H9 (cell line): ENCODE measurements at regions not wholly inside any gene's neighbourhood (a gene's known extent, or its start where the extent isn't known, plus 50 kb on each side); places are given as distances from the start of the nearest gene placed in this dataset.

ENCODE experiments used
- DNase-seq: peaks from one replicate; pipeline ENCODE4 v3.0.0-alpha.2; 2017
- H2AFZ ChIP-seq: one replicate; pipeline ENCODE4 v1.6.1; 2013; ENCODE audit warnings: mild to moderate bottlenecking, low read length, control low read depth, moderate library complexity
- H2AK5ac ChIP-seq: 2 replicates; pipeline ENCODE4 v1.6.1; 2013; ENCODE audit warnings: low read length, control low read depth, mixed read lengths; ENCODE audit not compliant: insufficient read length
- H2BK120ac ChIP-seq: one replicate; pipeline ENCODE4 v1.6.1; 2013; ENCODE audit warnings: low read depth, mild to moderate bottlenecking, low read length, control low read depth, inconsistent platforms; ENCODE audit not compliant: poor library complexity, severe bottlenecking
- H2BK12ac ChIP-seq: 2 replicates; pipeline ENCODE4 v1.6.1; 2013; ENCODE audit warnings: low read length, control low read depth, mixed read lengths, low read depth; ENCODE audit not compliant: insufficient read length
- H2BK15ac ChIP-seq: 2 replicates; pipeline ENCODE4 v1.6.1; 2013; ENCODE audit warnings: low read depth, low read length, control low read depth
- H2BK20ac ChIP-seq: one replicate; pipeline ENCODE4 v1.6.1; 2013; ENCODE audit warnings: low read depth, mild to moderate bottlenecking, low read length, control low read depth, inconsistent platforms; ENCODE audit not compliant: poor library complexity, severe bottlenecking
- H2BK5ac ChIP-seq: 2 replicates; pipeline ENCODE4 v1.6.1; 2013; ENCODE audit warnings: low read length, control low read depth, mixed read lengths; ENCODE audit not compliant: insufficient read length
- H3K14ac ChIP-seq: 2 replicates; pipeline ENCODE4 v1.6.1; 2013; ENCODE audit warnings: low read length, control low read depth; ENCODE audit not compliant: insufficient read depth
- H3K18ac ChIP-seq: 2 replicates; pipeline ENCODE4 v1.6.1; 2013; ENCODE audit warnings: low read depth, mild to moderate bottlenecking, mixed read lengths, low read length, control low read depth; ENCODE audit not compliant: insufficient read length
- H3K23ac ChIP-seq: 2 replicates; pipeline ENCODE4 v1.6.1; 2013; ENCODE audit warnings: low read length, control low read depth, mixed read lengths, low read depth; ENCODE audit not compliant: insufficient read length
- H3K23me2 ChIP-seq: 2 replicates; pipeline ENCODE4 v1.6.1; 2013; ENCODE audit warnings: low read depth, mild to moderate bottlenecking, mixed read lengths, low read length, control low read depth; ENCODE audit not compliant: insufficient read length, poor library complexity, severe bottlenecking
- H3K27ac ChIP-seq: 2 replicates; pipeline ENCODE4 v1.5.1; 2013; ENCODE audit warnings: low read length, control low read depth, mixed read lengths, low read depth; ENCODE audit not compliant: insufficient read length
- H3K27me3 ChIP-seq: 2 replicates; pipeline ENCODE4 v1.6.1; 2013; ENCODE audit warnings: low read length, control low read depth, inconsistent platforms; ENCODE audit not compliant: insufficient read depth
- H3K4ac ChIP-seq: 2 replicates; pipeline ENCODE4 v1.6.1; 2013; ENCODE audit warnings: low read depth, mild to moderate bottlenecking, control low read depth, inconsistent platforms, low read length, moderate library complexity
- H3K4me1 ChIP-seq: 2 replicates; pipeline ENCODE4 v1.6.1; 2013; ENCODE audit warnings: low read length, control low read depth, inconsistent platforms; ENCODE audit not compliant: insufficient read depth
- H3K4me2 ChIP-seq: 2 replicates; pipeline ENCODE4 v1.6.1; 2013; ENCODE audit warnings: low read length, control low read depth, mixed read lengths; ENCODE audit not compliant: insufficient read length, insufficient read depth
- H3K56ac ChIP-seq: 2 replicates; pipeline ENCODE4 v1.6.1; 2013; ENCODE audit warnings: low read depth, mild to moderate bottlenecking, mixed read lengths, low read length, control low read depth; ENCODE audit not compliant: insufficient read length
- H3K79me1 ChIP-seq: 2 replicates; pipeline ENCODE4 v1.6.1; 2013; ENCODE audit warnings: low read depth, mild to moderate bottlenecking, moderate library complexity, low read length, control low read depth, inconsistent platforms; ENCODE audit not compliant: insufficient read depth, poor library complexity, severe bottlenecking
- H3K79me2 ChIP-seq: 2 replicates; pipeline ENCODE4 v1.6.1; 2013; ENCODE audit warnings: low read length, control low read depth, inconsistent platforms; ENCODE audit not compliant: insufficient read depth
- H3K9ac ChIP-seq: 2 replicates; pipeline ENCODE4 v1.6.1; 2013; ENCODE audit warnings: low read length, control low read depth, mixed read lengths; ENCODE audit not compliant: insufficient read length; ENCODE audit errors: extremely low read depth
- H3K9me3 ChIP-seq: one replicate; pipeline ENCODE4 v1.6.1; 2013; ENCODE audit warnings: low read depth, low read length, inconsistent platforms; ENCODE audit not compliant: control insufficient read depth
- H3T11ph ChIP-seq: one replicate; pipeline ENCODE4 v1.6.1; 2013; ENCODE audit warnings: mild to moderate bottlenecking, low read length, control low read depth, inconsistent platforms
- H4K20me1 ChIP-seq: one replicate; pipeline ENCODE4 v1.6.1; 2013; ENCODE audit not compliant: control insufficient read depth, insufficient read length, insufficient read depth
- H4K5ac ChIP-seq: 2 replicates; pipeline ENCODE4 v1.6.1; 2013; ENCODE audit warnings: low read depth, mild to moderate bottlenecking, mixed read lengths, low read length, control low read depth; ENCODE audit not compliant: insufficient read length
- H4K8ac ChIP-seq: replicated peaks from 2 replicates; pipeline ENCODE4 v1.6.1; 2013; ENCODE audit warnings: low read length, control low read depth, mixed read lengths, low read depth; ENCODE audit not compliant: insufficient read length
- H4K91ac ChIP-seq: 2 replicates; pipeline ENCODE4 v1.6.1; 2013; ENCODE audit warnings: low read depth, mild to moderate bottlenecking, moderate library complexity, mixed read lengths, low read length, control low read depth; ENCODE audit not compliant: insufficient read length
- H3K27ac Mint-ChIP-seq, 3 experiments: 2 replicates in 2 of 3; 3 replicates in 1 of 3; pipeline ENCODE4 v1.8.0; 2020 to 2021; ENCODE audit warnings: mixed read lengths in 3 of 3, mild to moderate bottlenecking in 1 of 3, moderate library complexity in 1 of 3
- H3K27me3 Mint-ChIP-seq: 2 replicates; pipeline ENCODE4 v1.8.0; 2021; ENCODE audit warnings: low read depth, mild to moderate bottlenecking, moderate library complexity, mixed read lengths
- H3K36me3 Mint-ChIP-seq, 3 experiments: 2 replicates in 2 of 3; 3 replicates in 1 of 3; pipeline ENCODE4 v1.8.0; 2020 to 2021; ENCODE audit warnings: low read depth in 3 of 3, mixed read lengths in 3 of 3; ENCODE audit not compliant: insufficient read depth in 1 of 3
- H3K4me1 Mint-ChIP-seq, 2 experiments: 2 replicates each; pipeline ENCODE4 v1.8.0; 2020; ENCODE audit warnings: mixed read lengths in 2 of 2
- H3K4me3 Mint-ChIP-seq, 2 experiments: 2 replicates in 1 of 2; 3 replicates in 1 of 2; pipeline ENCODE4 v1.8.0; 2020 to 2021; ENCODE audit warnings: mild to moderate bottlenecking in 2 of 2, mixed read lengths in 2 of 2, moderate library complexity in 1 of 2
- H3K9me3 Mint-ChIP-seq, 2 experiments: 2 replicates in 1 of 2; 3 replicates in 1 of 2; pipeline ENCODE4 v1.8.0; 2020; ENCODE audit warnings: mild to moderate bottlenecking in 2 of 2, mixed read lengths in 2 of 2, moderate library complexity in 1 of 2
- WGBS: extraction: QIAGEN DNeasy Blood & Tissue Kit; methylation state at CpG from one replicate; pipeline ENCODE4 v1.1.7; 2013; ENCODE audit warnings: missing lambda C conversion rate, low lambda C conversion rate, mixed read lengths; ENCODE audit not compliant: insufficient read length; ENCODE audit errors: extremely low coverage; 5-methylcytosine and 5-hydroxymethylcytosine counted together
- TF ChIP-seq, protein P1 (sequence below): fragments of 200-600 bp; sonication (generic); conservative IDR thresholded peaks from 3 replicates; pipeline ENCODE4 v1.8.0; 2021; ENCODE audit warnings: antibody characterized with exemption, mild to moderate bottlenecking

DNA sequence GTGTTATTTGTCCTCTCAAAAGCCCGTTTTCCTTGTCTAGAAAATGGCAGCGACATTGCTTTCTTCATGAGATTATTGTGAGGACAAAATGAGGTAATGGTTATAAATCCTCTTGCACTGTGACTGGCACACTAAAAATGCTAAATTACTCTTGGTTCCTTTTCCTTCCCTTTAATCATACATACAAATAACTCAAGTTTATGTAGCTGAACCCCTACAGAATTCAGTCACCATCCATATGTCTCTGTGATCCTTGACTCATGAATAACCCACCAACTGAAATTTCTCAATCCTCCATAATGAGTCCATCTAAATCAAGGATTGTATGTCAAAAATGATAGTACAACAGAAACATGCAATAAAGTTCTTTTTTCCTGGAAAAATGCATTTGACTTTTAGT is 71.3 kb upstream of the VWC2 start:
- DNase-seq, result no peak
- Histone ChIP-seq H3T11ph (no peak overlapping the region), H3K4ac (no peak overlapping the region), H2BK15ac (no peak overlapping the region), H3K79me2 (no peaks in the 10 kb centered on the region), H4K91ac (no peak overlapping the region), H3K56ac (no peak overlapping the region), H3K4me1 (no peaks in the 10 kb centered on the region), H2AK5ac (no peak overlapping the region), H3K23me2 (no peaks in the 10 kb centered on the region), H2BK20ac (no peak overlapping the region), H4K20me1 (no peaks in the 10 kb centered on the region), H3K27ac (no peak overlapping the region), H3K79me1 (no peaks in the 10 kb centered on the region), H2BK5ac (no peak overlapping the region), H2BK12ac (no peak overlapping the region), H3K18ac (no peak overlapping the region), H4K8ac (no peak overlapping the region), H3K14ac (no peak overlapping the region), H2BK120ac (no peak overlapping the region), H4K5ac (no peak overlapping the region), H3K9me3 (no peaks in the 10 kb centered on the region), H3K27me3 (no peaks in the 10 kb centered on the region), H2AFZ (no peak overlapping the region), H3K9ac (no peak overlapping the region), H3K4me2 (no peak overlapping the region), H3K23ac (no peak overlapping the region)
- peaks cover 8% of the 10 kb centered on the region for H3K27me3 Mint-ChIP-seq
- no peaks in the 10 kb centered on the region for H3K36me3 Mint-ChIP-seq
- TF ChIP-seq, protein P1, sequence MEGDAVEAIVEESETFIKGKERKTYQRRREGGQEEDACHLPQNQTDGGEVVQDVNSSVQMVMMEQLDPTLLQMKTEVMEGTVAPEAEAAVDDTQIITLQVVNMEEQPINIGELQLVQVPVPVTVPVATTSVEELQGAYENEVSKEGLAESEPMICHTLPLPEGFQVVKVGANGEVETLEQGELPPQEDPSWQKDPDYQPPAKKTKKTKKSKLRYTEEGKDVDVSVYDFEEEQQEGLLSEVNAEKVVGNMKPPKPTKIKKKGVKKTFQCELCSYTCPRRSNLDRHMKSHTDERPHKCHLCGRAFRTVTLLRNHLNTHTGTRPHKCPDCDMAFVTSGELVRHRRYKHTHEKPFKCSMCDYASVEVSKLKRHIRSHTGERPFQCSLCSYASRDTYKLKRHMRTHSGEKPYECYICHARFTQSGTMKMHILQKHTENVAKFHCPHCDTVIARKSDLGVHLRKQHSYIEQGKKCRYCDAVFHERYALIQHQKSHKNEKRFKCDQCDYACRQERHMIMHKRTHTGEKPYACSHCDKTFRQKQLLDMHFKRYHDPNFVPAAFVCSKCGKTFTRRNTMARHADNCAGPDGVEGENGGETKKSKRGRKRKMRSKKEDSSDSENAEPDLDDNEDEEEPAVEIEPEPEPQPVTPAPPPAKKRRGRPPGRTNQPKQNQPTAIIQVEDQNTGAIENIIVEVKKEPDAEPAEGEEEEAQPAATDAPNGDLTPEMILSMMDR, result no peak
- no peak overlapping the region for H3K4me3 Mint-ChIP-seq
- no CpG with 5 or more reads among the region's 2 CpGs for whole genome bisulfite sequencing
- peaks cover 4 to 7% of the 10 kb centered on the region in 2 experiments; a peak in 3 of 4 replicates for H3K4me1 Mint-ChIP-seq
- H3K27ac Mint-ChIP-seq, result no peak overlapping the region
- no peaks in the 10 kb centered on the region for H3K9me3 Mint-ChIP-seq
